GM21528 (cell line): ENCODE measurements at regions not wholly inside any gene's neighbourhood (a gene's known extent, or its start where the extent isn't known, plus 50 kb on each side); places are given as distances from the start of the nearest gene placed in this dataset.
"Not testable (repeated sequence)": the region's sequence is repeated elsewhere in the genome, so short reads cannot be mapped to it uniquely, and the experiment has no call there.

Experiments used
- ATAC-seq: cut with Tn5 transposase; IDR thresholded peaks from one replicate; pipeline ENCODE4 v1.9.1; 2021; ENCODE audit warnings: mild to moderate bottlenecking, moderate library complexity; ENCODE audit not compliant: unreplicated experiment, low FRiP score

- no peak for ATAC-seq
Measured at GRCh38 chr18:43786893-43787292, 509.6 kb upstream of the SYT4 start.

DNA sequence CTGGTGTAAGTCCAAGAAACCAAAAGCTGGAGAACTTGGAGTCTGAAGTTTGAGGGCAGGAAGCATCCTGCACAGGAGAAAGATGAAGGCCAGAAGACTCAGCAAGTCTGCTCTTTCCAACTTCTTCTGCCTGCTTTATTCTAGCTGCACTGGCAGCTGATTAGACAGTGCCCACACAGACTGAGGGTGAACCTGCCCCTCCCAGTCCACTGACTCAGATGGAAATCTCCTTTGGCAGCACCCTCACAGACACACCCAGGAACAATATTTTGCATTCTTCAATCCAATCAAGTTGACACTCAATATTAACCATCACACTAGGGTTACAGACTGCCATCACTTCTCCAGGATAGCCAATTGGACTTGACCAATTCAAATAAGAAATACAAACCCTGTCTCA, 510.4 kb upstream of the SYT4 start:
- not testable (repeated sequence) for ATAC-seq

- ATAC-seq, result no peak
Measured at GRCh38 chr18:43789234-43790000, 512.1 kb upstream of the SYT4 start.

DNA sequence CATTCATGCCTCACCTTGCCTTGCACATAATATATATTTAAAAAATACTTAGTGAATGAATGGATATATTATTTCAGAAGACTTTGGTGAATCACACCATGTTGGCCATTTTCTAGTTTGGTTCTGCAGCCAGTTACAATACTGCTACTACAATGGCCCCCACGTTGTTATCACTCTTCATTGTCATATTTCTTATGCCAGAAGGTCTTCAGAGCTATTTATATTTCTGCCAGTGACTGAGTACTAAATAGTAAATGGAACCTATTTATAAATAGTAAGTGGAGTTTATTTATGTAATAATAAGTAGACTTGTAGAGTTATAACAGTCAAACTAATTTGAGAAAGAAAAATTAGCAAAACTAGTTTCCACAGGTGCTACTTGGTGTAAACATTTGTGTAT, 516.6 kb upstream of the SYT4 start:
- no peak for ATAC-seq

DNA sequence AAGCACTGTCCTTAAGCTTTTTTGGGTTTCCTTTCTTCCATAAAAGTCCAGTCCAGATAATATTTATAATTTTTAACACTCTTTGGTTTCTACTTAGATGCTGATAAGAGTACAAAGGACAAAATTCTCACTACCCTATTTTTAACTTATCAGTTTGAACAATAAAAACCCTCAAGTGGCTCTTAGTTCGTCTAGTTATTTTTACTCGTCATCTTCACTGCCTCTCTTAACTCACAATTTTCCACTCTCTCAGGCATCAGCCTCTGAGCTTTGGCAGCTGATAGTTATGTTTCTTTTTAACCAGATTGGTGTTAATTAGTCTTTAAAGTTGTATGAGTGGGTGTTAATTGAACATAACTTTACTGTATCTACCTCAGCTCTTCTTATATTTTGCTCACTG, 517.1 kb upstream of the SYT4 start:
- ATAC-seq, result no peak

GRCh38 chr18:43797347-43797746, 520.1 kb upstream of the SYT4 start:
- no peak for ATAC-seq

GRCh38 chr18:43800584-43800983, 523.3 kb upstream of the SYT4 start:
- ATAC-seq, result no peak

DNA sequence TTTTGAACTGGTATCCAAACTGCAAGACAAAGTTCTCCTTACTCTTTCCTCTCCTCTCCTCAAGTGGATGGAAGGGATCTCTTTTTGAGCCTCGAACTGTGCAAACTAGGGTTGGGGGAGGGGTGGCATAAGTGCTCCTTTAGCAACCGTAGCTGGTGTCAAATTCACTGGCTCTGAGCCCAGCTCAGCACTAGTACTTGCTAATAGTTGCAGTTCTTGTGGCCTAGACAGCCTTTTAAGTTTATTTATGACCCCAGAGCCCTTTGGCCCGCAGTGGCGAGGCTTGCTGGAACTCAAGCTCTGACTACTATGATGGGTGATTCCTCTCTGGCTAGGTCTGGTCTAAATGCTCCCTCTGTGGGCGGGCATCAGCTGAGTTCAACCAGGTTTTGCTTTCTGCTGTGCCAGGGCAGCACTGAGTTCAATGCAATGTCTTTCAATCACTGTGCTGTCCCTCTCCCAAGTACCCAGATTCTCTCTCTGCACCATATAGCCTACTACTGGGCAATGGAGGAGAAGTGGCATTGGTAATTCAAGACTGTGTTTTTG, 528.4 kb upstream of the SYT4 start:
- no peak for ATAC-seq

DNA sequence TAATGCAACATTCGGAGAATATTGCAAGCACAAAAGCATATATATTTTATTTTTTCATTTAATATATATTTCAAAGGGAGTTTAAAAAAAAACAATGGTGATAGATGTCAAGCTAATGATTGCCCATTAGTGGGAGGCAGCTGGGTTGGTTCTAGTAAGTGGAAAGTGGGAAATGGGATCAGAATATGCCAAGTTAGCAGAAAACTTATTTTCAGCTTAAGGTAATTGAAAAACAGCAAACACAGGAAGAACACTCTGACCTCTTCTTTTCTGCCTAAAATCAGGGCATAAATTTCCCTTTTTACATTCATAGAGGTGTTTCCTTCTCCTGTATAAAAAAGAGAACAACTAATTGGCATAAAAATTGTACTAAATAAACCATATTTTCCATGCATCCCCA, 535.3 kb upstream of the SYT4 start:
- no peak for ATAC-seq

GRCh38 chr18:43819397-43819796, 542.1 kb upstream of the SYT4 start:
- ATAC-seq, result no peak

DNA sequence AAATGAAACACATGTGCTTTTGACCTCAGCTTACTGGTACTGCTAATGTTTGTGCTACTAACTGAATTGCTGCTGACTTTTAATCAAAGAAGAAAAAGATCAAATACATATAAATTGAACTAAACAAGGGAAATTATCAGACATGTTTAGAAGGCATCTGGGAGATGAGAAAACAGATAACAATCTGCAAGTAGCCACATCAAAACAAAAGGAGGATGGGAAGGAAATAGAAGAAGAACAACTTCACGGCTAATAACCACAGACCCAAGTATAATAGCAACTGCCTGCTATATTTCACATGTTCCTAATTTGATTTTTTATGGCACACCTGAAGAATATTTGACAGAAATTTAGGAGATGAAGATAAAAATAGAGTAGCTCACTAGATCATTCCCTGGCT, 542.6 kb upstream of the SYT4 start:
- ATAC-seq, result no peak

DNA sequence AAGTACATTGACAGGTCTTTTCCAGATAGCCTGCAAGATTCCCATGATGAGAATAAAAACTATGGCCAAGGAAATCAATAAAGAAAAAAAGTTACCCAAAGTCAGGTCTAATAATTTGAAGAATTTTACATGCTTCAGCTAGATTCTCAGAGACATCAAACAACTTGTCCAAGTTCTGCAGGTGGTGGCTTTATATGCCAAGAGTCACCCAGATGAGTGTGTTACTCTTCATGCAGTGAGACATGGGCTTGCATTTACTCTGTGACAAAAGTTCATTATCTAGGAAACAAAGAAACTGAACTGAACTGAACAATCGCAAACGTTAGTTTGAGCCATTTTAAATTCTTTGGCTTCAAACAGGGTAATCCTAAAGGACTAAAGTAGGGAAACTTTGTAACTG, 548.5 kb upstream of the SYT4 start:
- no peak for ATAC-seq

DNA sequence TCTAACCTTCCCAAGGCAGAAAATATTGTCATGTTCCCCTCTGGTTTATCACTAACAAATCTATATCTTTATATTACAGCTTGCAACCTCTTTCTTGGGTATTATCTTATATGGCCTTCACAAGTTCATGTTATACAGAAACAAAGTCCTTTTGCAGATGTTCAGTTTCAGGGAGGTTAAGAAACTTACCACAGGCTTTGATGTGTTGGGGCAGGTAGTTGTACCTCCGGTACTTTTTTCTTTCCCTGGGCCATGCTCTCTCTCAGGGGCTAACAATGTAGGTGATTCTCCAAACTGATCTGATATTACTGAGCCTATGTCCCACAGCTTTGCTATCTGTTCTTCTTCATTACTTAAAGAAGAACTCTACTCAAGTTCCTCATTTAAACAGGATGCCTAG, 548.9 kb upstream of the SYT4 start:
- ATAC-seq, result no peak

GRCh38 chr18:43827311-43827710, 550.0 kb upstream of the SYT4 start:
- no peak for ATAC-seq

DNA sequence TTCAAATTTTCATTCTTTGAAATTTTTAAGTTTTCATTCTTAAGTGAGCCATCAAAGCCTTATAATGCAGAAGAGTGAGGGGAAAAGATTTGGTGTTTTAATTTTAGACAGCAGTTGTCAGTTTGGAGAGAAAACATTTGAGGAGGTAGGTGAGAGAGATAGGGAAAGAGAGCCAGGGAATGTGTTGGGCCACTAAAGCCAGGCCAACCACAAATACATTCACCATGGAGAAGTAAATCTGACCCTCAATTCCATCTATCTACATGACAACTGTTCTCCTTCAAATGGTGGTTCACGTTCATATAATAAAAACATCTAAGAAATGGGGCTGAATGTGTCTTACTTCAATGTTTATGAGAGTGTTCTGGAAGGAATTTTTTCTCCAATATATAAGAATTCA, 553.0 kb upstream of the SYT4 start:
- no peak for ATAC-seq

DNA sequence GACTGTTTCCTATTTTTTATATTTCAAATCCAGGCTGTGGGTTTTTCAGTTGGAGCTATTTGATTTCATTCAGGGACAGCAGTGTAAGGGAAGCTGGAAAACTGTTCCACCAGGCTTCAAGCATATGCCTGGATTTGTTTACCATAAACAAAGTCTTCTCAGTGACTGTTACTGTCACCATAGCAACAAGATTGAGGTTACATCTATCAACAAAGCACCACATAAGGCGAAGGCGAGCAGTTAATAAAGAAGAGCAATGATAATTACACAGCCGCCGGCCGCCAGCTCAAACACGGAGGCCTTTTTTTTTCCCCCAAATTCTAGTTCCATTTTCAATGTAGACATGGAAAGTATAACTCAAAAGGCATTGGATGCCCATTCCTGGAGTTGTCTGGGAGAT, 553.7 kb upstream of the SYT4 start:
- no peak for ATAC-seq

- no peak for ATAC-seq
Measured at GRCh38 chr18:43846299-43846698, 569.0 kb upstream of the SYT4 start.

DNA sequence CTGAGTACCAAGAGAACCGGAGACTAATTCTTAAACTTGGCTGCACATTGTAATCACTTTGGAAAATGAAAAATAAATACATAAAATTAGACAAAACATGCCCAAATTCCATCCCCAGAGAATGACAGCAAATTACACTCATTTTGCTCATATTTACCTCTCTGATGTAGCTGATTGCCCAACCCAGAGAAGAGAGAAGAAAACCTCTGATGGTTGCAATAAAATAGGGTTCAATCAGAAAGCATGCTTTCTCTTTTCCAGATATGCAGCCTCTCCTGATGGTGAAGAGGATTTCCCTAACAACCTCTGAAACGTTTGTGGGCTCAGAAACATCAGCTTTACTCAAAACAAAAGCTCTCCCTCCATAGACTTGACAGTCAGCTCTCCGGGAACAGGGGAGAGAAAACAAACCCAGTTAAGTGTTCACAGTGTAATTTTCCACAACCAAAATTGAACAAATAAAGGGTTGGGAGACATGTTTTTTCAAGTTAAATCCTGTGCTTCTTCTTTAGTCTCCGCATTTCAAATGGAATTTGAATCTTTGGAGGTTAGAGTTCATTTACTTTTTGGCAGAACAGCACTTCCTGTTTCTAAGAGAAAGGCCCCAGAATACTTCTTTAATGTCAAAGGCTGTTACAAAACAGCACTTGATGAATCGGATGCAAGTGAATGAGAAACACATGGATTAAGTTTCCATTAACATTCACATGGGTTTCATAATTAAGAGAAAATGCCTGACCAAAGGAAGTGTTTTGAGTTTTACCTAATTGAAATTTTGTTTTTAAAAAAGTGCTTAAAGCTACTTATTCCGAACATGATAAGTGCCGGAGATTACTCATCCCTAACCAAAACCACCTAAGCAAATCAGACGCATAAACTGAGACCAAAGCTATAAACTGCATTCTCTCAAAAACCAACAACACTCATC, 570.1 kb upstream of the SYT4 start:
- ATAC-seq, result no peak

DNA sequence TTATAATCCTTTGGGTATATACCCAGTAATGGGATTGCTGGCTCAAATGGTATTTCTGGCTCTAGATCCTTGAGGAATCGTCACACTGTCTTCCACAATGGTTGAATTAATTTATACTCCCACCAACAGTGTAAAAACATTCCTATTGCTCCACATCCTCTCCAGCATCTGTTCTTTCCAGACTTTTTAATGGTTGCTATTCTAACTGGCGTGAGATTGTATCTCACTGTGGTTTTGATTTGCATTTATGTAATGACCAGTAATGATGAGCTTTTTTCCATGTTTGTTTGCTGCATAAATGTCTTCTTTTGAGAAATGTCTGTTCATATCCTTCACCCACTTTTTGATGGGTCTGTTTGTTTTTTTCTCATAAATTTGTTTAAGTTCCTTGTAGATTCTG, 572.5 kb upstream of the SYT4 start:
- ATAC-seq, result not testable (repeated sequence)

- no peak for ATAC-seq
Measured at GRCh38 chr18:43855376-43855775, 578.1 kb upstream of the SYT4 start.

- ATAC-seq, result no peak
Measured at GRCh38 chr18:43863180-43863579, 585.9 kb upstream of the SYT4 start.
